SU-DHL-6 (cell line): ENCODE measurements at regions not wholly inside any gene's neighbourhood (a gene's known extent, or its start where the extent isn't known, plus 50 kb on each side); places are given as distances from the start of the nearest gene placed in this dataset.

Source experiments
- EZH2phosphoT487 ChIP-seq: fragments of 200-600 bp; sonication (generic), shearing (Covaris generic); conservative IDR thresholded peaks from 2 replicates; pipeline ENCODE4 v1.6.1; 2018; ENCODE audit warnings: mild to moderate bottlenecking, antibody characterized with exemption, low read length, moderate library complexity, mixed read lengths
- TF ChIP-seq, protein P1 (sequence below): fragments of 200-600 bp; sonication (generic); IDR thresholded peaks from one replicate; pipeline ENCODE4 v1.5.1; 2017; ENCODE audit warnings: antibody characterized with exemption, mild to moderate bottlenecking, low read length, moderate library complexity; ENCODE audit not compliant: insufficient read depth, poor library complexity, severe bottlenecking

- TF ChIP-seq, protein P1, sequence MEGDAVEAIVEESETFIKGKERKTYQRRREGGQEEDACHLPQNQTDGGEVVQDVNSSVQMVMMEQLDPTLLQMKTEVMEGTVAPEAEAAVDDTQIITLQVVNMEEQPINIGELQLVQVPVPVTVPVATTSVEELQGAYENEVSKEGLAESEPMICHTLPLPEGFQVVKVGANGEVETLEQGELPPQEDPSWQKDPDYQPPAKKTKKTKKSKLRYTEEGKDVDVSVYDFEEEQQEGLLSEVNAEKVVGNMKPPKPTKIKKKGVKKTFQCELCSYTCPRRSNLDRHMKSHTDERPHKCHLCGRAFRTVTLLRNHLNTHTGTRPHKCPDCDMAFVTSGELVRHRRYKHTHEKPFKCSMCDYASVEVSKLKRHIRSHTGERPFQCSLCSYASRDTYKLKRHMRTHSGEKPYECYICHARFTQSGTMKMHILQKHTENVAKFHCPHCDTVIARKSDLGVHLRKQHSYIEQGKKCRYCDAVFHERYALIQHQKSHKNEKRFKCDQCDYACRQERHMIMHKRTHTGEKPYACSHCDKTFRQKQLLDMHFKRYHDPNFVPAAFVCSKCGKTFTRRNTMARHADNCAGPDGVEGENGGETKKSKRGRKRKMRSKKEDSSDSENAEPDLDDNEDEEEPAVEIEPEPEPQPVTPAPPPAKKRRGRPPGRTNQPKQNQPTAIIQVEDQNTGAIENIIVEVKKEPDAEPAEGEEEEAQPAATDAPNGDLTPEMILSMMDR, result no peak
- TF ChIP-seq EZH2phosphoT487, result no peak
These were observed 99.5 kb upstream of the FOXC1 start for GRCh38 chr6:1510239-1510638.
